Fibroblast of lung (primary cell): ENCODE measurements at regions not wholly inside any gene's neighbourhood (a gene's known extent, or its start where the extent isn't known, plus 50 kb on each side); places are given as distances from the start of the nearest gene placed in this dataset.

Experiments
- DNase-seq, 2 donors: peaks; one replicate each; pipeline versions ENCODE4 v3.0.0 to v3.0.0-alpha.2; 2010; ENCODE audit warnings: low read depth in 2 of 2
- H2AFZ ChIP-seq: 2 replicates; pipeline ENCODE4 v1.5.1; 2012; ENCODE audit warnings: low read length, control low read depth, inconsistent platforms
- H3K27ac ChIP-seq: 2 replicates; pipeline ENCODE4 v1.5.1; 2011; ENCODE audit warnings: low read length, control low read depth; ENCODE audit not compliant: insufficient read depth
- H3K27me3 ChIP-seq: 2 replicates; pipeline ENCODE4 v1.5.1; 2011; ENCODE audit warnings: mild to moderate bottlenecking, low read length; ENCODE audit not compliant: control insufficient read depth, insufficient read depth
- H3K36me3 ChIP-seq: 2 replicates; pipeline ENCODE4 v1.5.1; 2011; ENCODE audit warnings: low read length; ENCODE audit not compliant: control insufficient read depth, insufficient read depth
- H3K4me1 ChIP-seq: 2 replicates; pipeline ENCODE4 v1.5.1; 2011; ENCODE audit warnings: low read length; ENCODE audit not compliant: control insufficient read depth, insufficient read depth; ENCODE audit errors: extremely low read depth
- H3K4me2 ChIP-seq: 2 replicates; pipeline ENCODE4 v1.5.1; 2011; ENCODE audit warnings: low read length, control low read depth; ENCODE audit not compliant: insufficient read depth; ENCODE audit errors: extremely low read depth
- H3K4me3 ChIP-seq, 4 experiments: fragments of 200-600 bp in 1 of 4; sonication (generic) in 1 of 4; replicated peaks in 1 of 4; 2 replicates each; pipeline ENCODE4 v1.5.1; 2011 to 2016; ENCODE audit warnings: low read length in 4 of 4, low read depth in 3 of 4, mild to moderate bottlenecking in 3 of 4, control low read depth in 2 of 4, inconsistent platforms in 1 of 4, mixed read lengths in 1 of 4; ENCODE audit not compliant: insufficient read depth in 1 of 4; ENCODE audit errors: control extremely low read depth in 1 of 4
- H3K79me2 ChIP-seq: 2 replicates; pipeline ENCODE4 v1.5.1; 2012; ENCODE audit warnings: mild to moderate bottlenecking, low read length, inconsistent platforms; ENCODE audit not compliant: control insufficient read depth, insufficient read depth
- H3K9ac ChIP-seq: 2 replicates; pipeline ENCODE4 v1.5.1; 2011; ENCODE audit warnings: mild to moderate bottlenecking, low read length, control low read depth; ENCODE audit not compliant: insufficient read depth
- H3K9me3 ChIP-seq: 2 replicates; pipeline ENCODE4 v1.5.1; 2012; ENCODE audit warnings: low read depth, low read length; ENCODE audit not compliant: control insufficient read depth, insufficient read depth
- H4K20me1 ChIP-seq: 2 replicates; pipeline ENCODE4 v1.5.1; 2011; ENCODE audit warnings: low read length; ENCODE audit not compliant: control insufficient read depth, insufficient read depth; ENCODE audit errors: extremely low read depth
- EZH2 ChIP-seq: IDR thresholded peaks from 2 replicates; pipeline ENCODE4 v1.5.1; 2012; ENCODE audit warnings: low read length, control low read depth, mild to moderate bottlenecking; ENCODE audit errors: missing control alignments
- TF ChIP-seq, protein P1 (sequence below), 2 donors: IDR thresholded peaks in 1 of 2; conservative IDR thresholded peaks in 1 of 2; 1 replicate in 1 of 2; 2 replicates in 1 of 2; pipeline ENCODE4 v1.5.1; 2011 to 2012; ENCODE audit warnings: low read length in 2 of 2, control low read depth in 1 of 2, inconsistent platforms in 1 of 2, low read depth in 1 of 2, mild to moderate bottlenecking in 1 of 2

- Histone ChIP-seq H4K20me1 (no peaks in the 10 kb centered on the region), H3K4me3 (no peak overlapping the region), H3K27me3 (no peaks in the 10 kb centered on the region), H3K4me2 (no peak overlapping the region), H3K79me2 (no peaks in the 10 kb centered on the region), H3K9ac (no peak overlapping the region), H3K27ac (no peak overlapping the region), H3K4me1 (no peaks in the 10 kb centered on the region), H2AFZ (no peak overlapping the region), H3K9me3 (no peaks in the 10 kb centered on the region), H3K36me3 (no peaks in the 10 kb centered on the region)
- DNase-seq, result no peak
- TF ChIP-seq, protein P1, sequence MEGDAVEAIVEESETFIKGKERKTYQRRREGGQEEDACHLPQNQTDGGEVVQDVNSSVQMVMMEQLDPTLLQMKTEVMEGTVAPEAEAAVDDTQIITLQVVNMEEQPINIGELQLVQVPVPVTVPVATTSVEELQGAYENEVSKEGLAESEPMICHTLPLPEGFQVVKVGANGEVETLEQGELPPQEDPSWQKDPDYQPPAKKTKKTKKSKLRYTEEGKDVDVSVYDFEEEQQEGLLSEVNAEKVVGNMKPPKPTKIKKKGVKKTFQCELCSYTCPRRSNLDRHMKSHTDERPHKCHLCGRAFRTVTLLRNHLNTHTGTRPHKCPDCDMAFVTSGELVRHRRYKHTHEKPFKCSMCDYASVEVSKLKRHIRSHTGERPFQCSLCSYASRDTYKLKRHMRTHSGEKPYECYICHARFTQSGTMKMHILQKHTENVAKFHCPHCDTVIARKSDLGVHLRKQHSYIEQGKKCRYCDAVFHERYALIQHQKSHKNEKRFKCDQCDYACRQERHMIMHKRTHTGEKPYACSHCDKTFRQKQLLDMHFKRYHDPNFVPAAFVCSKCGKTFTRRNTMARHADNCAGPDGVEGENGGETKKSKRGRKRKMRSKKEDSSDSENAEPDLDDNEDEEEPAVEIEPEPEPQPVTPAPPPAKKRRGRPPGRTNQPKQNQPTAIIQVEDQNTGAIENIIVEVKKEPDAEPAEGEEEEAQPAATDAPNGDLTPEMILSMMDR (conservative IDR thresholded peaks at IDR 0.05 in 1 of 2, IDR thresholded peaks at IDR 0.05 in 1 of 2; ENCODE audit: low read depth in 1 of 2, low read length in 2 of 2), result no peak
- TF ChIP-seq EZH2, result no peak
Measured at GRCh38 chr2:54053830-54054229, 61.6 kb upstream of the ACYP2 start.

GRCh38 chr2:54052825-54053718 lies 62.3 kb upstream of the ACYP2 start:
- H3K4me3 ChIP-seq, result no peak overlapping the region
- no peak overlapping the region for H3K27ac ChIP-seq
- no peaks in the 10 kb centered on the region for H3K9me3 ChIP-seq
- TF ChIP-seq EZH2, result no peak
- TF ChIP-seq, protein P1 (conservative IDR thresholded peaks at IDR 0.05 in 1 of 2, IDR thresholded peaks at IDR 0.05 in 1 of 2; ENCODE audit: low read depth in 1 of 2, low read length in 2 of 2), result no peak
- no peak overlapping the region for H2AFZ ChIP-seq
- H3K27me3 ChIP-seq, result no peaks in the 10 kb centered on the region
- no peaks in the 10 kb centered on the region for H3K79me2 ChIP-seq
- H3K4me2 ChIP-seq, result no peak overlapping the region
- no peaks in the 10 kb centered on the region for H3K36me3 ChIP-seq
- H4K20me1 ChIP-seq, result no peaks in the 10 kb centered on the region
- H3K9ac ChIP-seq, result no peak overlapping the region
- H3K4me1 ChIP-seq, result no peaks in the 10 kb centered on the region
- DNase-seq, result no peak

- H4K20me1 ChIP-seq, result no peaks in the 10 kb centered on the region
- no peak for DNase-seq
- no peak for TF ChIP-seq EZH2
- TF ChIP-seq, protein P1 (conservative IDR thresholded peaks at IDR 0.05 in 1 of 2, IDR thresholded peaks at IDR 0.05 in 1 of 2; ENCODE audit: low read depth in 1 of 2, low read length in 2 of 2), result no peak
- H3K79me2 ChIP-seq, result no peaks in the 10 kb centered on the region
- H2AFZ ChIP-seq, result no peak overlapping the region
- no peaks in the 10 kb centered on the region for H3K36me3 ChIP-seq
- H3K9ac ChIP-seq, result no peak overlapping the region
- H3K9me3 ChIP-seq, result no peaks in the 10 kb centered on the region
- no peak overlapping the region for H3K4me3 ChIP-seq
- no peak overlapping the region for H3K4me2 ChIP-seq
- no peaks in the 10 kb centered on the region for H3K27me3 ChIP-seq
- H3K4me1 ChIP-seq, result no peaks in the 10 kb centered on the region
- no peak overlapping the region for H3K27ac ChIP-seq
Measured at GRCh38 chr2:54050445-54050844, 65.0 kb upstream of the ACYP2 start.
